AG08396 (cell line): ENCODE measurements at regions not wholly inside any gene's neighbourhood (a gene's known extent, or its start where the extent isn't known, plus 50 kb on each side); places are given as distances from the start of the nearest gene placed in this dataset.
"Not testable (repeated sequence)": the region's sequence is repeated elsewhere in the genome, so short reads cannot be mapped to it uniquely, and the experiment has no call there.

ENCODE experiments used
- DNase-seq: peaks from one replicate; pipeline ENCODE4 v3.0.0; 2012; ENCODE audit warnings: low spot score, mixed read lengths

- DNase-seq = not testable (repeated sequence)
Measured at GRCh38 chr17:64800987-64801386, 118.3 kb downstream of the LRRC37A3 start.

- not testable (repeated sequence) for DNase-seq
Measured at GRCh38 chr17:64800361-64800895, 118.8 kb downstream of the LRRC37A3 start.

GRCh38 chr17:64799543-64800188 lies 119.6 kb downstream of the LRRC37A3 start:
- not testable (repeated sequence) for DNase-seq

- not testable (repeated sequence) for DNase-seq
Measured at GRCh38 chr17:64798961-64799360, 120.3 kb downstream of the LRRC37A3 start.

GRCh38 chr17:64798489-64798790 lies 120.8 kb downstream of the LRRC37A3 start:
- not testable (repeated sequence) for DNase-seq

- DNase-seq = not testable (repeated sequence)
Measured at GRCh38 chr17:64797746-64798488, 121.4 kb downstream of the LRRC37A3 start.

GRCh38 chr17:64795342-64795741 lies 123.9 kb downstream of the LRRC37A3 start:
- DNase-seq = not testable (repeated sequence)

- DNase-seq = not testable (repeated sequence)
Measured at GRCh38 chr17:64794548-64795274, 124.6 kb downstream of the LRRC37A3 start.

GRCh38 chr17:64794113-64794512 lies 125.2 kb downstream of the LRRC37A3 start:
- not testable (repeated sequence) for DNase-seq

- DNase-seq = peak; percentile 37
Measured at GRCh38 chr17:64792793-64793575, 126.3 kb downstream of the LRRC37A3 start.

- DNase-seq = not testable (repeated sequence)
Measured at GRCh38 chr17:64792276-64792675, 127.0 kb downstream of the LRRC37A3 start.

GRCh38 chr17:64791691-64792090 lies 127.6 kb downstream of the LRRC37A3 start:
- not testable (repeated sequence) for DNase-seq

GRCh38 chr17:64791226-64791625 lies 128.1 kb downstream of the LRRC37A3 start:
- DNase-seq = not testable (repeated sequence)

GRCh38 chr17:64790690-64791089 lies 128.6 kb upstream of the SMURF2 start:
- DNase-seq = not testable (repeated sequence)

- DNase-seq = not testable (repeated sequence)
Measured at GRCh38 chr17:64790193-64790592, 128.1 kb upstream of the SMURF2 start.

- not testable (repeated sequence) for DNase-seq
Measured at GRCh38 chr17:64789061-64789445, 126.9 kb upstream of the SMURF2 start.

- DNase-seq = no peak
Measured at GRCh38 chr17:64788286-64789060, 126.4 kb upstream of the SMURF2 start.

- DNase-seq = no peak
Measured at GRCh38 chr17:64787921-64788271, 125.8 kb upstream of the SMURF2 start.

- no peak for DNase-seq
Measured at GRCh38 chr17:64787255-64787920, 125.3 kb upstream of the SMURF2 start.

GRCh38 chr17:64786337-64786736 lies 124.2 kb upstream of the SMURF2 start:
- DNase-seq = no peak

GRCh38 chr17:64785011-64785421 lies 122.9 kb upstream of the SMURF2 start:
- no peak for DNase-seq
